ENCODE measurements at regions not wholly inside any gene's neighbourhood (a gene's known extent, or its start where the extent isn't known, plus 50 kb on each side); places are given as distances from the start of the nearest gene placed in this dataset.
"Not testable (repeated sequence)": the region's sequence is repeated elsewhere in the genome, so short reads cannot be mapped to it uniquely, and the experiment has no call there.

- H3K9me3 ChIP-seq (ENCODE audit: control insufficient read depth in 5 of 5, low read length in 5 of 5); H3K27me3 ChIP-seq (ENCODE audit: control insufficient read depth in 5 of 5, insufficient read depth in 4 of 5, low read length in 5 of 5); H3K9ac ChIP-seq (ENCODE audit: low read length in 5 of 5); H3K36me3 ChIP-seq (ENCODE audit: control insufficient read depth in 5 of 5, insufficient read depth in 5 of 5, low read length in 5 of 5); H3K4me3 ChIP-seq (ENCODE audit: low read depth in 1 of 5, low read length in 5 of 5): not testable (repeated sequence)
- Histone ChIP-seq H3K4me1 (ENCODE audit: control insufficient read depth in 5 of 5, insufficient read depth in 5 of 5, low read length in 5 of 5) (peaks cover 23 to 76% (median 58%) of the 10 kb centered on the region in 5 donors), H3K27ac (ENCODE audit: low read depth, low read length) (peak overlapping the region; percentile 92)
These were observed 59.8 kb upstream of the ABLIM1 start for GRCh38 chr10:114717881-114718280.

- Histone ChIP-seq H3K36me3 (ENCODE audit: control insufficient read depth in 5 of 5, insufficient read depth in 5 of 5, low read length in 5 of 5) (no peaks in the 10 kb centered on the region), H3K9ac (ENCODE audit: low read length in 5 of 5) (no peak overlapping the region), H3K27me3 (ENCODE audit: control insufficient read depth in 5 of 5, insufficient read depth in 4 of 5, low read length in 5 of 5) (no peaks in the 10 kb centered on the region), H3K27ac (ENCODE audit: low read depth, low read length) (peak overlapping the region; percentile 47), H3K4me3 (ENCODE audit: low read depth in 1 of 5, low read length in 5 of 5) (no peak overlapping the region), H3K9me3 (ENCODE audit: control insufficient read depth in 5 of 5, low read length in 5 of 5) (no peaks in the 10 kb centered on the region), H3K4me1 (ENCODE audit: control insufficient read depth in 5 of 5, insufficient read depth in 5 of 5, low read length in 5 of 5) (peaks cover 23 to 73% (median 56%) of the 10 kb centered on the region in 5 donors)
These were observed 60.3 kb upstream of the ABLIM1 start for GRCh38 chr10:114718374-114718773.

GRCh38 chr10:114719311-114719710 is 61.2 kb upstream of the ABLIM1 start:
- no peaks in the 10 kb centered on the region for H3K27me3 ChIP-seq (ENCODE audit: control insufficient read depth in 5 of 5, insufficient read depth in 4 of 5, low read length in 5 of 5)
- H3K9me3 ChIP-seq (ENCODE audit: control insufficient read depth in 5 of 5, low read length in 5 of 5) = no peaks in the 10 kb centered on the region
- H3K27ac ChIP-seq (ENCODE audit: low read depth, low read length) = peak overlapping the region; percentile 47
- H3K4me1 ChIP-seq (ENCODE audit: control insufficient read depth in 5 of 5, insufficient read depth in 5 of 5, low read length in 5 of 5) = peaks cover 21 to 69% (median 52%) of the 10 kb centered on the region in 5 donors
- no peaks in the 10 kb centered on the region for H3K36me3 ChIP-seq (ENCODE audit: control insufficient read depth in 5 of 5, insufficient read depth in 5 of 5, low read length in 5 of 5)
- no peak overlapping the region for H3K4me3 ChIP-seq (ENCODE audit: low read depth in 1 of 5, low read length in 5 of 5)
- H3K9ac ChIP-seq (ENCODE audit: low read length in 5 of 5) = peak overlapping the region in 1 of 5 donors; percentile 6

- peaks cover 18 to 66% (median 50%) of the 10 kb centered on the region in 5 donors for H3K4me1 ChIP-seq (ENCODE audit: control insufficient read depth in 5 of 5, insufficient read depth in 5 of 5, low read length in 5 of 5)
These were observed 61.9 kb upstream of the ABLIM1 start for GRCh38 chr10:114720023-114720422.

GRCh38 chr10:114720685-114721278 is 62.7 kb upstream of the ABLIM1 start:
- peak overlapping the region; percentile 58 for H3K27ac ChIP-seq (ENCODE audit: low read depth, low read length)
- no peak overlapping the region for H3K4me3 ChIP-seq (ENCODE audit: low read depth in 1 of 5, low read length in 5 of 5)
- peaks cover 14 to 62% (median 43%) of the 10 kb centered on the region in 5 donors for H3K4me1 ChIP-seq (ENCODE audit: control insufficient read depth in 5 of 5, insufficient read depth in 5 of 5, low read length in 5 of 5)
- no peaks in the 10 kb centered on the region for H3K27me3 ChIP-seq (ENCODE audit: control insufficient read depth in 5 of 5, insufficient read depth in 4 of 5, low read length in 5 of 5)
- H3K9ac ChIP-seq (ENCODE audit: low read length in 5 of 5) = peak overlapping the region in 2 of 5 donors; percentile 18 to 29
- H3K36me3 ChIP-seq (ENCODE audit: control insufficient read depth in 5 of 5, insufficient read depth in 5 of 5, low read length in 5 of 5) = no peaks in the 10 kb centered on the region
- no peaks in the 10 kb centered on the region for H3K9me3 ChIP-seq (ENCODE audit: control insufficient read depth in 5 of 5, low read length in 5 of 5)

More at GRCh38 chr10:114720023-114720422, 61.9 kb upstream of the ABLIM1 start:
- H3K36me3 ChIP-seq (ENCODE audit: control insufficient read depth in 5 of 5, insufficient read depth in 5 of 5, low read length in 5 of 5); H3K27me3 ChIP-seq (ENCODE audit: control insufficient read depth in 5 of 5, insufficient read depth in 4 of 5, low read length in 5 of 5); H3K4me3 ChIP-seq (ENCODE audit: low read depth in 1 of 5, low read length in 5 of 5); H3K9me3 ChIP-seq (ENCODE audit: control insufficient read depth in 5 of 5, low read length in 5 of 5); H3K9ac ChIP-seq (ENCODE audit: low read length in 5 of 5): not testable (repeated sequence)
- peak overlapping the region; percentile 58 for H3K27ac ChIP-seq (ENCODE audit: low read depth, low read length)

GRCh38 chr10:114722136-114722535 is 64.1 kb upstream of the ABLIM1 start:
- not testable (repeated sequence) for H3K4me3 ChIP-seq (ENCODE audit: low read depth in 1 of 5, low read length in 5 of 5); H3K27ac ChIP-seq (ENCODE audit: low read depth, low read length); H3K27me3 ChIP-seq (ENCODE audit: control insufficient read depth in 5 of 5, insufficient read depth in 4 of 5, low read length in 5 of 5); H3K9me3 ChIP-seq (ENCODE audit: control insufficient read depth in 5 of 5, low read length in 5 of 5); H3K36me3 ChIP-seq (ENCODE audit: control insufficient read depth in 5 of 5, insufficient read depth in 5 of 5, low read length in 5 of 5); H3K9ac ChIP-seq (ENCODE audit: low read length in 5 of 5)
- H3K4me1 ChIP-seq (ENCODE audit: control insufficient read depth in 5 of 5, insufficient read depth in 5 of 5, low read length in 5 of 5) = peaks cover 6 to 49% (median 31%) of the 10 kb centered on the region in 5 donors

- H3K36me3 ChIP-seq (ENCODE audit: control insufficient read depth in 5 of 5, insufficient read depth in 5 of 5, low read length in 5 of 5) = no peaks in the 10 kb centered on the region
- H3K27me3 ChIP-seq (ENCODE audit: control insufficient read depth in 5 of 5, insufficient read depth in 4 of 5, low read length in 5 of 5) = no peaks in the 10 kb centered on the region
- no peak overlapping the region for H3K27ac ChIP-seq (ENCODE audit: low read depth, low read length)
- H3K4me1 ChIP-seq (ENCODE audit: control insufficient read depth in 5 of 5, insufficient read depth in 5 of 5, low read length in 5 of 5) = peaks cover 5 to 40% (median 27%) of the 10 kb centered on the region in 5 donors
- H3K9me3 ChIP-seq (ENCODE audit: control insufficient read depth in 5 of 5, low read length in 5 of 5) = no peaks in the 10 kb centered on the region
- H3K9ac ChIP-seq (ENCODE audit: low read length in 5 of 5) = no peak overlapping the region
- no peak overlapping the region for H3K4me3 ChIP-seq (ENCODE audit: low read depth in 1 of 5, low read length in 5 of 5)
These were observed 65.3 kb upstream of the ABLIM1 start for GRCh38 chr10:114723361-114723760.

GRCh38 chr10:114723991-114724715 is 66.1 kb upstream of the ABLIM1 start:
- Histone ChIP-seq H3K9ac (ENCODE audit: low read length in 5 of 5) (no peak overlapping the region), H3K27me3 (ENCODE audit: control insufficient read depth in 5 of 5, insufficient read depth in 4 of 5, low read length in 5 of 5) (no peaks in the 10 kb centered on the region), H3K4me1 (ENCODE audit: control insufficient read depth in 5 of 5, insufficient read depth in 5 of 5, low read length in 5 of 5) (peaks cover 5 to 32% (median 27%) of the 10 kb centered on the region in 5 donors), H3K4me3 (ENCODE audit: low read depth in 1 of 5, low read length in 5 of 5) (no peak overlapping the region), H3K9me3 (ENCODE audit: control insufficient read depth in 5 of 5, low read length in 5 of 5) (no peaks in the 10 kb centered on the region), H3K27ac (ENCODE audit: low read depth, low read length) (no peak overlapping the region), H3K36me3 (ENCODE audit: control insufficient read depth in 5 of 5, insufficient read depth in 5 of 5, low read length in 5 of 5) (no peaks in the 10 kb centered on the region)

- Histone ChIP-seq H3K27me3 (ENCODE audit: control insufficient read depth in 5 of 5, insufficient read depth in 4 of 5, low read length in 5 of 5) (no peaks in the 10 kb centered on the region), H3K4me3 (ENCODE audit: low read depth in 1 of 5, low read length in 5 of 5) (no peak overlapping the region), H3K9ac (ENCODE audit: low read length in 5 of 5) (no peak overlapping the region), H3K4me1 (ENCODE audit: control insufficient read depth in 5 of 5, insufficient read depth in 5 of 5, low read length in 5 of 5) (peaks cover 5 to 28% (median 24%) of the 10 kb centered on the region in 5 donors), H3K9me3 (ENCODE audit: control insufficient read depth in 5 of 5, low read length in 5 of 5) (no peaks in the 10 kb centered on the region), H3K36me3 (ENCODE audit: control insufficient read depth in 5 of 5, insufficient read depth in 5 of 5, low read length in 5 of 5) (no peaks in the 10 kb centered on the region), H3K27ac (ENCODE audit: low read depth, low read length) (no peak overlapping the region)
These were observed 66.6 kb upstream of the ABLIM1 start for GRCh38 chr10:114724716-114725106.

GRCh38 chr10:114726820-114727271 is 68.8 kb upstream of the ABLIM1 start:
- peaks cover 0 to 18% (median 15%) of the 10 kb centered on the region in 5 donors for H3K4me1 ChIP-seq (ENCODE audit: control insufficient read depth in 5 of 5, insufficient read depth in 5 of 5, low read length in 5 of 5)
- H3K27ac ChIP-seq (ENCODE audit: low read depth, low read length) = no peak overlapping the region

More at GRCh38 chr10:114726820-114727271, 68.8 kb upstream of the ABLIM1 start:
- Histone ChIP-seq H3K4me3 (ENCODE audit: low read depth in 1 of 5, low read length in 5 of 5) (no peak overlapping the region), H3K36me3 (ENCODE audit: control insufficient read depth in 5 of 5, insufficient read depth in 5 of 5, low read length in 5 of 5) (no peaks in the 10 kb centered on the region), H3K27me3 (ENCODE audit: control insufficient read depth in 5 of 5, insufficient read depth in 4 of 5, low read length in 5 of 5) (no peaks in the 10 kb centered on the region), H3K9me3 (ENCODE audit: control insufficient read depth in 5 of 5, low read length in 5 of 5) (no peaks in the 10 kb centered on the region), H3K9ac (ENCODE audit: low read length in 5 of 5) (no peak overlapping the region)

All from subcutaneous abdominal adipose tissue (tissue), 5 donors.